Transverse colon (tissue), 4 donors: ENCODE measurements at regions not wholly inside any gene's neighbourhood (a gene's known extent, or its start where the extent isn't known, plus 50 kb on each side); places are given as distances from the start of the nearest gene placed in this dataset.

ENCODE experiments used
- DNase-seq: peaks from one replicate; pipeline ENCODE4 v3.0.0-alpha.2; 2019
- H3K27ac ChIP-seq, 4 donors: fragments of 200-600 bp; sonication (generic); 2 replicates each; pipeline ENCODE4 v1.5.1; 2016 to 2018; ENCODE audit warnings: inconsistent platforms in 4 of 4
- H3K27me3 ChIP-seq: fragments of 200-600 bp; sonication (generic); 2 replicates; pipeline ENCODE4 v1.5.1; 2017; ENCODE audit warnings: inconsistent platforms
- H3K36me3 ChIP-seq, 4 donors: fragments of 200-600 bp; sonication (generic); 2 replicates each; pipeline ENCODE4 v1.5.1; 2017 to 2019; ENCODE audit warnings: inconsistent platforms in 4 of 4
- H3K4me1 ChIP-seq, 4 donors: fragments of 200-600 bp; sonication (generic); 2 replicates each; pipeline ENCODE4 v1.5.1; 2017 to 2020; ENCODE audit warnings: inconsistent platforms in 4 of 4
- H3K4me3 ChIP-seq, 4 donors: fragments of 200-600 bp; sonication (generic); 1 replicate in 1 of 4; 2 replicates in 3 of 4; pipeline versions ENCODE4 v1.5.1 to v1.6.1; 2017 to 2019; ENCODE audit warnings: inconsistent platforms in 4 of 4
- H3K9me3 ChIP-seq, 2 donors: fragments of 200-600 bp; sonication (generic); 2 replicates each; pipeline ENCODE4 v1.5.1; 2017 to 2019; ENCODE audit warnings: inconsistent platforms in 2 of 2
- CTCF ChIP-seq, 5 experiments: fragments of 200-600 bp in 3 of 5; fragments of 450-650 bp in 2 of 5; sonication (generic) in 3 of 5; IDR thresholded peaks; 1 replicate in 2 of 5; 2 replicates in 3 of 5; pipeline ENCODE4 v1.5.1; 2016 to 2017; ENCODE audit warnings: antibody characterized with exemption in 5 of 5, inconsistent platforms in 3 of 5, mild to moderate bottlenecking in 2 of 5, moderate library complexity in 1 of 5
- EP300 ChIP-seq: sonication (generic); formaldehyde crosslinking; IDR thresholded peaks from one replicate; pipeline ENCODE4 v1.6.1; 2017; ENCODE audit warnings: antibody characterized with exemption, low read depth
- POLR2A ChIP-seq: fragments of 450-650 bp; IDR thresholded peaks from one replicate; pipeline ENCODE4 v1.6.1; 2016; ENCODE audit warnings: antibody characterized with exemption, mild to moderate bottlenecking, moderate library complexity
- POLR2AphosphoS5 ChIP-seq, 3 donors: sonication (generic); formaldehyde crosslinking; IDR thresholded peaks; one replicate each; pipeline ENCODE4 v1.6.1; 2016; ENCODE audit warnings: antibody characterized with exemption in 3 of 3
- WGBS, 2 donors: methylation state at CpG; one replicate each; pipeline ENCODE4 v1.1.5; 2018; ENCODE audit warnings: low coverage in 1 of 2; 5-methylcytosine and 5-hydroxymethylcytosine counted together
- in situ Hi-C, 4 donors: fragments of 200-750 bp; cut with MboI; loops; one replicate each; pipeline versions ENCODE4 v1.15.0 to v1.15.1; 2017; ENCODE audit warnings: low sequenced_read_pairs in 3 of 4, low pct_ligation_motif_present in 1 of 4, low pct_unique_long_range_greater_than_20kb in 1 of 4
- intact Hi-C: fragments of 100-400 bp; cut with DNase I; formaldehyde crosslinking; loops from one replicate; pipeline ENCODE4 v1.15.1; 2023; ENCODE audit warnings: low total_unique reads

DNA sequence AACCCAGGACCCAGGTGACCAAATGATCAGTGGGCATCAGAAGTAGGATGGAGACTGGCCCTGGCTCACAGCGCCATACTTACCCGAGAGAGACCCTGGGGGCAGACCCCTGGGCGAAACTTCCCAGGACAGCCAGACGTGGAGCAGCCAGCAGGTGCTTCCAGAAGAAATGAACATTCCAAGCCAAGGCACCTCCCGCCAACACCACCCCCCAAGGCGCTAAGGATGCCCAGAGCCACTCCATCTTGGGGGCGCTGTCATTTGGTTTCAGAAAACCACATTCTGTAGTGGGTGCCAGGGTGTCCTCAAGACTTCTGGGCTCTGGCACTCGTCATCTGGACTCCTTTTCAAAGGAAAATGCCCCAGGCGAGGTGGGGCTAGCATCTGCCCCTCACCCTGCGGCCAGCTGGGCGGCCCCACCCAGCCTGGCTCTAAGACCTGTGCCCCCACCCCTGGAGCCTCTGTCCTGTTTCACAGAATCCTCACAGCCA, 98.8 kb downstream of the RIPK4 start:
- TF ChIP-seq POLR2A (no peak), EP300 (no peak), CTCF (IDR thresholded peaks at IDR 0.05) (no peak), POLR2AphosphoS5 (IDR thresholded peaks at IDR 0.05) (no peak)
- Histone ChIP-seq H3K4me1 (peaks cover 6 to 18% (median 17%) of the 10 kb centered on the region in 4 donors), H3K27me3 (no peaks in the 10 kb centered on the region), H3K9me3 (no peaks in the 10 kb centered on the region), H3K27ac (no peak overlapping the region), H3K36me3 (no peaks in the 10 kb centered on the region), H3K4me3 (no peak overlapping the region)
- no peak for DNase-seq
- intact Hi-C loops = no loop called here
- in situ Hi-C loops = no loop called here
- WGBS, 2 donors = 88% methylated on average over 11 of the region's 11 CpGs; no CpG with 5 or more reads in 1 of the 2 donors

DNA sequence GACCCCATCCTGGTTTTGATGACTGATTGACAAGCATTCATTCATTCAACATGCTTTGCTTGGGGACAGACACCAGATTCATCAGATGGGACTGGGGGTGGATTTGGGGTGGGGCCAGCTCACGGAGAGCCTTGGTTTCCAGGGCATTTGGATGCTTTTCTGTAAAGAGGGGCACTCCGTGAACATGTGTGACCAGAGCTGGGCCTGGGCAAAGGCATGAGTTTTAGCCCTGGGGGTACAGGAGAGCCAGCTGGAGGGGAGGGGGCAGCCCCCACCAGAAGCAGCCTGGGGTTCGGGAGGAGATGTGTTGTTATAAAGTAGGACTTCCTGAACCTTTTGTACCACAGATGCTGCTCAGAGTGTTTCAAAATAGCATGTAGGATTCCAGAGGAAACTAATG, 99.7 kb downstream of the RIPK4 start:
- Histone ChIP-seq H3K9me3 (no peaks in the 10 kb centered on the region), H3K27ac (no peak overlapping the region), H3K27me3 (no peaks in the 10 kb centered on the region), H3K36me3 (no peaks in the 10 kb centered on the region), H3K4me1 (peaks cover 6 to 18% (median 17%) of the 10 kb centered on the region in 4 donors), H3K4me3 (no peak overlapping the region)
- no peak for DNase-seq
- TF ChIP-seq EP300 = no peak
- no peak for TF ChIP-seq CTCF (IDR thresholded peaks at IDR 0.05)
- TF ChIP-seq POLR2A = no peak
- TF ChIP-seq POLR2AphosphoS5 (IDR thresholded peaks at IDR 0.05) = no peak
- WGBS, 2 donors = 78% methylated on average over 3 of the region's 3 CpGs; no CpG with 5 or more reads in 1 of the 2 donors
- in situ Hi-C loops (no loop called here), intact Hi-C loops (no loop called here)

- no peaks in the 10 kb centered on the region for H3K9me3 ChIP-seq
- DNase-seq = no peak
- TF ChIP-seq CTCF (IDR thresholded peaks at IDR 0.05) = no peak
- TF ChIP-seq POLR2A = no peak
- no peak for TF ChIP-seq POLR2AphosphoS5 (IDR thresholded peaks at IDR 0.05)
- no peak for TF ChIP-seq EP300
- H3K4me1 ChIP-seq = peaks cover 6 to 18% (median 17%) of the 10 kb centered on the region in 4 donors
- H3K36me3 ChIP-seq = no peaks in the 10 kb centered on the region
- intact Hi-C loops = no loop called here
- in situ Hi-C loops = no loop called here
- 77% methylated on average over 7 of the region's 7 CpGs; no CpG with 5 or more reads in 1 of the 2 donors for WGBS, 2 donors
- no peak overlapping the region for H3K27ac ChIP-seq
- H3K27me3 ChIP-seq = no peaks in the 10 kb centered on the region
- no peak overlapping the region for H3K4me3 ChIP-seq
Observed at GRCh38 chr21:41666641-41667081, 100.2 kb downstream of the RIPK4 start.

- intact Hi-C loops (no loop called here), in situ Hi-C loops (no loop called here)
- no peak overlapping the region for H3K4me3 ChIP-seq
- H3K36me3 ChIP-seq = no peaks in the 10 kb centered on the region
- H3K4me1 ChIP-seq = peaks cover 6 to 18% (median 17%) of the 10 kb centered on the region in 4 donors
- WGBS, 2 donors = 84% methylated on average over 15 of the region's 16 CpGs; no CpG with 5 or more reads in 1 of the 2 donors
- TF ChIP-seq EP300 (no peak), POLR2A (no peak), POLR2AphosphoS5 (IDR thresholded peaks at IDR 0.05) (no peak), CTCF (IDR thresholded peaks at IDR 0.05) (no peak)
- H3K27ac ChIP-seq = no peak overlapping the region
- DNase-seq = no peak
- H3K27me3 ChIP-seq = no peaks in the 10 kb centered on the region
- no peaks in the 10 kb centered on the region for H3K9me3 ChIP-seq
Observed at GRCh38 chr21:41665766-41666595, 100.9 kb downstream of the RIPK4 start.
